ENCODE measurements at regions not wholly inside any gene's neighbourhood (a gene's known extent, or its start where the extent isn't known, plus 50 kb on each side); places are given as distances from the start of the nearest gene placed in this dataset.
"Not testable (repeated sequence)": the region's sequence is repeated elsewhere in the genome, so short reads cannot be mapped to it uniquely, and the experiment has no call there.

- no peaks in the 10 kb centered on the region for H3K9me3 ChIP-seq
- TF ChIP-seq POLR2A (IDR thresholded peaks at IDR 0.05) (no peak), EP300 (IDR thresholded peaks at IDR 0.05) (no peak), POLR2AphosphoS5 (IDR thresholded peaks at IDR 0.05) (no peak)
- TF ChIP-seq, protein P1, sequence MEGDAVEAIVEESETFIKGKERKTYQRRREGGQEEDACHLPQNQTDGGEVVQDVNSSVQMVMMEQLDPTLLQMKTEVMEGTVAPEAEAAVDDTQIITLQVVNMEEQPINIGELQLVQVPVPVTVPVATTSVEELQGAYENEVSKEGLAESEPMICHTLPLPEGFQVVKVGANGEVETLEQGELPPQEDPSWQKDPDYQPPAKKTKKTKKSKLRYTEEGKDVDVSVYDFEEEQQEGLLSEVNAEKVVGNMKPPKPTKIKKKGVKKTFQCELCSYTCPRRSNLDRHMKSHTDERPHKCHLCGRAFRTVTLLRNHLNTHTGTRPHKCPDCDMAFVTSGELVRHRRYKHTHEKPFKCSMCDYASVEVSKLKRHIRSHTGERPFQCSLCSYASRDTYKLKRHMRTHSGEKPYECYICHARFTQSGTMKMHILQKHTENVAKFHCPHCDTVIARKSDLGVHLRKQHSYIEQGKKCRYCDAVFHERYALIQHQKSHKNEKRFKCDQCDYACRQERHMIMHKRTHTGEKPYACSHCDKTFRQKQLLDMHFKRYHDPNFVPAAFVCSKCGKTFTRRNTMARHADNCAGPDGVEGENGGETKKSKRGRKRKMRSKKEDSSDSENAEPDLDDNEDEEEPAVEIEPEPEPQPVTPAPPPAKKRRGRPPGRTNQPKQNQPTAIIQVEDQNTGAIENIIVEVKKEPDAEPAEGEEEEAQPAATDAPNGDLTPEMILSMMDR (IDR thresholded peaks at IDR 0.05), result no peak
- H3K4me1 ChIP-seq, result no peaks in the 10 kb centered on the region
- no peaks in the 10 kb centered on the region for H3K27me3 ChIP-seq
- no peak for ATAC-seq
- no peaks in the 10 kb centered on the region for H3K36me3 ChIP-seq
- no peak overlapping the region for H3K27ac ChIP-seq
- WGBS, 2 donors (ENCODE audit: low coverage in 1 of 2), result 89 to 100% methylated on average over 1 of the region's 1 CpG
- no peak overlapping the region for H3K4me3 ChIP-seq
Measured at GRCh38 chr4:160709546-160709945, 1454.3 kb downstream of the FSTL5 start.

DNA sequence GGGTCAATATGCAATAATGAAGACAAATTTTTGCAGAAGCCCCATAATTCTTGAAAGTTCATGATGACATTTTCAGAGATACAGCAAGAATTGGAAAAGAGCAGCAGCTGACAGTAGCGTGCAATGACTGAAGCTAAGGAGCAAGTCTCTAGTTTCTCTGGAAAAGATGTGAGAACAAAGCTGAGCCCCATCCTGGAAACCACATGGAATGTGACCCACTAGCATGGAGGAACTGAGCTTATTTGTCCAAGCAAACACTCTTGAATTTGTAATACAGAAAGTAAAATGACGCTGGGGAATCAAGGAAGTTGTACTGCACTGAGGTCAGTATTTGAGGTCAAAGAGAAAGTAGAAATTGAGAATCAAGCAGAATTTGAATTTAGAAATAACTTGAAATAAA, 1447.2 kb downstream of the FSTL5 start:
- TF ChIP-seq POLR2A (IDR thresholded peaks at IDR 0.05), result no peak
- TF ChIP-seq, protein P1 (IDR thresholded peaks at IDR 0.05), result no peak
- TF ChIP-seq EP300 (IDR thresholded peaks at IDR 0.05), result no peak
- no peak for TF ChIP-seq POLR2AphosphoS5 (IDR thresholded peaks at IDR 0.05)
- Histone ChIP-seq H3K27ac (no peak overlapping the region), H3K36me3 (no peaks in the 10 kb centered on the region), H3K4me3 (no peak overlapping the region), H3K27me3 (no peaks in the 10 kb centered on the region), H3K9me3 (no peaks in the 10 kb centered on the region), H3K4me1 (no peaks in the 10 kb centered on the region)
- ATAC-seq, result no peak
- 86% methylated on average over 2 of the region's 2 CpGs; no CpG with 5 or more reads in 1 of the 2 donors for WGBS, 2 donors (ENCODE audit: low coverage in 1 of 2)

GRCh38 chr4:160717848-160718247, 1446.0 kb downstream of the FSTL5 start:
- no peaks in the 10 kb centered on the region for H3K36me3 ChIP-seq
- no peak overlapping the region for H3K4me3 ChIP-seq
- H3K4me1 ChIP-seq, result no peaks in the 10 kb centered on the region
- no peaks in the 10 kb centered on the region for H3K9me3 ChIP-seq
- TF ChIP-seq, protein P1 (IDR thresholded peaks at IDR 0.05), result no peak
- TF ChIP-seq POLR2AphosphoS5 (IDR thresholded peaks at IDR 0.05), result no peak
- TF ChIP-seq EP300 (IDR thresholded peaks at IDR 0.05), result no peak
- TF ChIP-seq POLR2A (IDR thresholded peaks at IDR 0.05), result no peak
- H3K27me3 ChIP-seq, result no peaks in the 10 kb centered on the region
- no peak for ATAC-seq
- H3K27ac ChIP-seq, result no peak overlapping the region
- 73 to 74% methylated on average over 2 of the region's 2 CpGs for WGBS, 2 donors (ENCODE audit: low coverage in 1 of 2)

GRCh38 chr4:160724063-160724462, 1439.7 kb downstream of the FSTL5 start:
- no peak overlapping the region for H3K27ac ChIP-seq
- no peaks in the 10 kb centered on the region for H3K27me3 ChIP-seq
- no peak overlapping the region for H3K4me3 ChIP-seq
- ATAC-seq, result no peak
- TF ChIP-seq POLR2A (IDR thresholded peaks at IDR 0.05) (no peak), EP300 (IDR thresholded peaks at IDR 0.05) (no peak)
- H3K9me3 ChIP-seq, result no peaks in the 10 kb centered on the region
- H3K36me3 ChIP-seq, result no peaks in the 10 kb centered on the region
- no peaks in the 10 kb centered on the region for H3K4me1 ChIP-seq

DNA sequence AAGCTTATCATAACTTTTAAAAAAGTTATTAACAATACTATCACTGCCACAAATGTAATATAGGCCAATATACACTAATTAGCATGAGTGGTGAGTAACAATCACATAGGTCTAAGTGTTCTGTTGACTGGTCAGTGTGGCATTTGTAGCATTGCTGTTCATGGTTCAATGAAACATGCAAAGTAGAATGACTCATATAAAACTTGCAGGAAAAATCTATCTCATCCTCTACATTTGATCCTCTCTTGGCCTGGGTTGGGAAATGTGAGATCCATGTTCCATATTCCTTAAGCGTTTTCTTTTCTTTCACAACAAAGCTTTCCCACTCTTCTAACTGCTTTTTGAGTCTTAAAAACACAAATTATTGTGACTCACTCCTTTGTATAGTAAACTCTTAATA, 1418.7 kb downstream of the FSTL5 start:
- 91 to 100% methylated on average over 1 of the region's 1 CpG for WGBS, 2 donors (ENCODE audit: low coverage in 1 of 2)
- Histone ChIP-seq H3K36me3 (no peaks in the 10 kb centered on the region), H3K27ac (no peak overlapping the region), H3K4me3 (no peak overlapping the region), H3K4me1 (no peaks in the 10 kb centered on the region), H3K27me3 (no peaks in the 10 kb centered on the region), H3K9me3 (peaks cover 0 to under 1% (median 0%) of the 10 kb centered on the region in 3 donors)
- ATAC-seq, result no peak
- TF ChIP-seq POLR2A (IDR thresholded peaks at IDR 0.05), result no peak
- TF ChIP-seq EP300 (IDR thresholded peaks at IDR 0.05), result no peak
- TF ChIP-seq POLR2AphosphoS5 (IDR thresholded peaks at IDR 0.05), result no peak
- TF ChIP-seq, protein P1 (IDR thresholded peaks at IDR 0.05), result no peak

- not testable (repeated sequence) for H3K36me3 ChIP-seq, H3K27ac ChIP-seq, H3K4me3 ChIP-seq, ATAC-seq, H3K4me1 ChIP-seq, H3K27me3 ChIP-seq
- H3K9me3 ChIP-seq, result peaks cover 0 to 13% (median 0%) of the 10 kb centered on the region in 3 donors
- WGBS, 2 donors (ENCODE audit: low coverage in 1 of 2), result no CpG with 5 or more reads among the region's 8 CpGs
Measured at GRCh38 chr4:160746585-160746984, 1417.2 kb downstream of the FSTL5 start.

All from gastroesophageal sphincter (tissue), 4 donors.